Neutrophil (primary cell): ENCODE measurements at regions not wholly inside any gene's neighbourhood (a gene's known extent, or its start where the extent isn't known, plus 50 kb on each side); places are given as distances from the start of the nearest gene placed in this dataset.

ENCODE experiments used
- H3K27ac ChIP-seq: fragments of 200-600 bp; sonication (generic); 2 replicates; pipeline ENCODE4 v1.5.1; 2016; ENCODE audit warnings: mild to moderate bottlenecking, moderate library complexity
- H3K27me3 ChIP-seq: fragments of 200-600 bp; sonication (generic); 2 replicates; pipeline ENCODE4 v1.6.0; 2016; ENCODE audit warnings: mild to moderate bottlenecking
- H3K36me3 ChIP-seq: fragments of 200-600 bp; sonication (generic); 2 replicates; pipeline ENCODE4 v1.5.1; 2017
- H3K4me1 ChIP-seq, 2 experiments: fragments of 200-600 bp in 1 of 2; sonication (generic) in 1 of 2; 1 replicate in 1 of 2; 2 replicates in 1 of 2; pipeline versions ENCODE4 v1.5.1 to v1.6.1; 2013 to 2016; ENCODE audit warnings: low read depth in 1 of 2, low read length in 1 of 2, mild to moderate bottlenecking in 1 of 2, moderate library complexity in 1 of 2; ENCODE audit not compliant: control insufficient read depth in 1 of 2, insufficient read depth in 1 of 2
- H3K4me3 ChIP-seq, 2 experiments: fragments of 200-600 bp in 1 of 2; sonication (generic) in 1 of 2; 1 replicate in 1 of 2; 2 replicates in 1 of 2; pipeline ENCODE4 v1.5.1; 2013 to 2016; ENCODE audit warnings: low read depth in 1 of 2, low read length in 1 of 2, mild to moderate bottlenecking in 1 of 2, moderate library complexity in 1 of 2
- H3K9me3 ChIP-seq: fragments of 200-600 bp; sonication (generic); 2 replicates; pipeline ENCODE4 v1.5.1; 2016
- TF ChIP-seq, protein P1 (sequence below): fragments of 200-600 bp; sonication (generic); IDR thresholded peaks from 2 replicates; pipeline ENCODE4 v1.5.1; 2016; ENCODE audit warnings: antibody characterized with exemption

DNA sequence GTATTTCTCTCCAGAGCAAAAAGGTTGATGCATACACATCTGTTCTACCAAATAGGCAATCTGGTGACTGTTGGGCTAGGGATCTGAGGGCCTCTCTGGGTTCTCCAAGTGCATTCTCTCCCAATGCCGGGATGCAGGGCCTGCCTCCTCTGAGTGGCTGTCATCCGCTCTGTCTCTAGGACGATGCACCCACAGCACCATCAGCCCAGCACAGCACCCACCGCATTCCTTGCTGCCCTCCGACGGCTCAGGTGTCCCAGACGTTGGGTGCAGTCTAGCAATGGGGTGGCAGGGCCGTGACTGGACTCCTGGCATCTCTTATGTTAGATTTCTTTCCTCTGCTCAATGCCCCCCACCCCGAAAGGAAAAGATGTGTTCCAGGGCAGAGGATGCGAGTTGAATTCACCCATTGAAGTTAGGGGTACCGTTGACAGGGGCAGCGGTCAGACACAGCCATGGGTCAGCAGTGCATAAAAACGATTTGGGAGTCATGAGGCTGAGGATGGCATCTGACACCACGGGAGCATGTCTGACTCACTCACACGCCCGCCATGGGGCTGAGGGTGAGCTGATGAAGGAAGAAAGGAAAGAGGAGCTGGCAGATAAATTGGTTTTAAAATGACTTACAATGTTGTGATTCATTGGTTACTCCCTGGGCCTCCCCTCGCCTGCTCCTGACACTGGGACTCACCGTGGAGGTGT lies 93.2 kb upstream of the C14orf180 start:
- no peaks in the 10 kb centered on the region for H3K4me1 ChIP-seq
- H3K9me3 ChIP-seq: no peaks in the 10 kb centered on the region
- TF ChIP-seq, protein P1, sequence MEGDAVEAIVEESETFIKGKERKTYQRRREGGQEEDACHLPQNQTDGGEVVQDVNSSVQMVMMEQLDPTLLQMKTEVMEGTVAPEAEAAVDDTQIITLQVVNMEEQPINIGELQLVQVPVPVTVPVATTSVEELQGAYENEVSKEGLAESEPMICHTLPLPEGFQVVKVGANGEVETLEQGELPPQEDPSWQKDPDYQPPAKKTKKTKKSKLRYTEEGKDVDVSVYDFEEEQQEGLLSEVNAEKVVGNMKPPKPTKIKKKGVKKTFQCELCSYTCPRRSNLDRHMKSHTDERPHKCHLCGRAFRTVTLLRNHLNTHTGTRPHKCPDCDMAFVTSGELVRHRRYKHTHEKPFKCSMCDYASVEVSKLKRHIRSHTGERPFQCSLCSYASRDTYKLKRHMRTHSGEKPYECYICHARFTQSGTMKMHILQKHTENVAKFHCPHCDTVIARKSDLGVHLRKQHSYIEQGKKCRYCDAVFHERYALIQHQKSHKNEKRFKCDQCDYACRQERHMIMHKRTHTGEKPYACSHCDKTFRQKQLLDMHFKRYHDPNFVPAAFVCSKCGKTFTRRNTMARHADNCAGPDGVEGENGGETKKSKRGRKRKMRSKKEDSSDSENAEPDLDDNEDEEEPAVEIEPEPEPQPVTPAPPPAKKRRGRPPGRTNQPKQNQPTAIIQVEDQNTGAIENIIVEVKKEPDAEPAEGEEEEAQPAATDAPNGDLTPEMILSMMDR: no peak
- H3K27ac ChIP-seq: no peak overlapping the region
- no peak overlapping the region for H3K4me3 ChIP-seq
- H3K27me3 ChIP-seq: no peaks in the 10 kb centered on the region
- no peaks in the 10 kb centered on the region for H3K36me3 ChIP-seq

DNA sequence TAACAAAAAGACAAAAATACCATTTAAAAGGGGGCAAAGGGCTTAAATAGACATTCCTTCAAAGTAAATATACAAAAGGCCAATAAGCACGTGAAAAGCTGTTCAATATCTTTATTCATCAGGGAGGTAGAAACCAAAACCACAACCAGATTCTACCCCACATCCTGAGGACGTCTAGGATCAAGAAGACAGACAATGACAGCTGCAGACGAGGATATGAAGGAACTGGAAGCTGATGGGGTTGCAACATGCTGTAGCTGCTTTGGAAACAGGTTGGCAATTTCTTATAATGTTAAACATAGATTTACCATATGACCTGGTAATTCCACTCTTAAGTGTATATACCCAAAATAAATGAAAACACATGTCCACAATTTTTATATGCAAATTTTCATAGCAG lies 85.1 kb upstream of the C14orf180 start:
- H3K9me3 ChIP-seq: no peaks in the 10 kb centered on the region
- no peak overlapping the region for H3K27ac ChIP-seq
- H3K4me1 ChIP-seq: no peaks in the 10 kb centered on the region
- H3K36me3 ChIP-seq: no peaks in the 10 kb centered on the region
- no peaks in the 10 kb centered on the region for H3K27me3 ChIP-seq
- no peak overlapping the region for H3K4me3 ChIP-seq
- TF ChIP-seq, protein P1: no peak

DNA sequence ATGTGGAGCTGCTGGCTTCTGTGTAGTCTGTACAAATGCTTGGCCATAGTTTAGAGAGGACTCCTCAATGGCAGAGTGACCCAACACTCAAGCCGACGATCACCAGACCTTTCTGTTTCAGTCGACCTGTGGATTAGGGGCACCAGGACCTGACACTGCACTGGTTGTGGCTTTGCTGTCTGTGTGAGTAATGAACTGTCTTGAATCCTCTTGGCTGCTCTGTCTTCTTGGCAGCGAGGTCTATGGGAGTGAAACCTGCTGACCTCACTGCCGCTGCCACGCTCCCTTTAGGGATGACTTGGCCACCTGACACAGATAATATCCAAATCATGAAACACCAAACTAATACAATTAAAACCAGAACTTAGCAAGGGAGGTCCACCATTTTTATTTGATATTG lies 83.5 kb upstream of the C14orf180 start:
- TF ChIP-seq, protein P1: no peak
- Histone ChIP-seq H3K36me3 (no peaks in the 10 kb centered on the region), H3K9me3 (no peaks in the 10 kb centered on the region), H3K27ac (no peak overlapping the region), H3K4me1 (no peaks in the 10 kb centered on the region), H3K4me3 (no peak overlapping the region), H3K27me3 (no peaks in the 10 kb centered on the region)

DNA sequence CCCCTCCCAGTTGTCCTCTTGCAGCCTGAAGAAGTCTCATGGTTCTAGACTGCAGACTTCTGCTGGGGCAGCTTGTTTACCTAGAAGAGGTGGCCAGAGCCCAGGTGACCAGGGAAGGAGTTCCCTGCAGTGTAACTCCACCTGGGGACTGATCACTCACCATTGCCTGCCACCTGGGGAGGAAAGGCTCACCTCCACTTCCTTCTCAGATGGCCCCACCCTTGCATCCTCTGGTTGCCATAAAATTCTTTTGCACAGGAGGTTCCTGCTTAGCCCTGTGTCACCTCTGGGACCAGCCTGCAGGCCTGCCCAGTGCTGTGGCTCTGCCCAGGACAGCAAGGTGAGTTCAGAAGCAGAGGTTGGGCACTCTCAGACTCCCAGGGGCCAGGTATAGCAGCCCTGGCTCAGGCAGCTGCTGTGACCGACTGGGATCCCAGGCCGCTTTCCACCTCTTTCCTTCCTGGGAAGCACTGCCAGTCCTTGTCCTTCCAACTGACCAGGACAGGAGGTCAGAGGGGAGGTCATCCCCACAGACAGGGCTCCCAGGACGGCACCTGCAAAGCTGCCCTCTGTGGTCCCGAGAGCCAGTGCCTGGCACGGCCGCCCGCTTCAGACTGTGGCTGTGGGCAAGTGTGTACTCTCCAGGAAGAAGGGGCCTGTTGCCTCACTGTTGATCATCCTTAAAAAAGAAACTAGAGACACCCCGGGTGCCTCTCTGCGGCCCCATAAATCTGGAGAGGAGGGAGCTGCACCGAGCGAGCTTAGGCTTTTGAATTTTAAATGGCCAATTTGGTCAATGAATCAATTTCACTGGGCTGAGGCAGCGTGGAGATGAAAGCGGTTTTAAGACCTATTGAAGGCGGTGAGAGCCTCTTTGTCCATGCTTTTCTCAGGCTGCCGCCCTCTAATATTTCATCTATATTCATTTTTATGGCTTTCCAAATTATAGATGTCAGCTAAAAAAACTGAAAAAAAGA lies 79.5 kb upstream of the C14orf180 start:
- no peak overlapping the region for H3K27ac ChIP-seq
- H3K4me1 ChIP-seq: no peaks in the 10 kb centered on the region
- TF ChIP-seq, protein P1: no peak
- no peaks in the 10 kb centered on the region for H3K9me3 ChIP-seq
- no peaks in the 10 kb centered on the region for H3K36me3 ChIP-seq
- H3K4me3 ChIP-seq: no peak overlapping the region
- H3K27me3 ChIP-seq: no peaks in the 10 kb centered on the region

DNA sequence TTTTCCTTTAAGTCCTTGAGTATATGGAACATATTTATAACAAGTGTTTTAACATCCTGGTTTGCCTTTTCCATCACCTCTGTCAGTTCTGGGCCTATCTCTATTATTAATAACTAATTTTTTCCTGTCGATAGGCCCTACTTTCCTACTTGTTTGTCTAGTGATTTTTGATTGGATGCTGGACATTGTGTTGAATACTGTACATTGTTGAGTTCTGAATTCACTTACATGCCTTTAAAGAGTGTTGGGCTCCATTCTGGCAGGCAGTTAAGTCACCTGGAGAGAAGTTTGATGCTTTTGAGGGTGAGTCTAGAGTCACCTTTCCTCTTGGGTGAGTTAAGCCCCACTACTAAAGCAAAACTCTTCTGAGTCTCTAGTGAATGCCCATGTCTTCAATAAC lies 77.5 kb upstream of the C14orf180 start:
- Histone ChIP-seq H3K36me3 (no peaks in the 10 kb centered on the region), H3K27ac (no peak overlapping the region), H3K4me3 (no peak overlapping the region), H3K4me1 (no peaks in the 10 kb centered on the region), H3K27me3 (no peaks in the 10 kb centered on the region), H3K9me3 (no peaks in the 10 kb centered on the region)
- TF ChIP-seq, protein P1: no peak
